Left renal cortex interstitium (tissue), 4 donors: ENCODE measurements at regions not wholly inside any gene's neighbourhood (a gene's known extent, or its start where the extent isn't known, plus 50 kb on each side); places are given as distances from the start of the nearest gene placed in this dataset.

Experiments used
- DNase-seq, 4 donors: peaks; one replicate each; pipeline ENCODE4 v3.0.0-alpha.2; 2013; ENCODE audit warnings: low read depth in 4 of 4, low spot score in 2 of 4, missing footprints in 1 of 4

DNA sequence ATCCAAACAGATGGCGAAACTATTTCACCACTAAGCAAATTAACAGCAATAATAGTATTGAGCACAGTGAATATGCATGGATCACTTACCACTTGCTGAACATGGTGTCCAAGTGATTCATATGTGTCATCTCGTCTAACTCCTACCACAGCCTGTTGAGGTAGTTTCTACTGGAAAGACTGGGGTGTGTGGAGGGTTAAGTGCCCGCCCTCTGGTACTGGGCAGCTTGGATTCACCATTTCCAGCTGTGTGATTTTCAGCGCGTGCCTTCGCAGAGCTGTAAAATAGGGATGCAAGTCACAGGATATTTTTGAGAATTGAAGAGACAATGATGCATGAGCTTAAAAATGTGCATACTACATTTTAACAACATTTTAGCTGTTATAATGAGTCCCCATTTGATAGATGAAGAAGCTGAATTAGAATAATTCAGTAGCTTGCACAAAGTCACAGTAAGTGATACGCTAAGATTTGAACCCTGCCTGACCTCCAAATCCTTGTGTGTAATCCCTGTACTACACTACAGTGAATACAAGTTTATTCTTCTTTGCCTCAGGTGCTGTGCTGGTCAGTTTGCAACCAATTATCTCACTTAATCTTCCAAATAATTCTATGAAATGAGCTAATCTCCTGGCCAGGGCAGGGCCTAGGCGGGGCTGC, 75.2 kb upstream of the SIX2 start:
- DNase-seq = no peak

DNA sequence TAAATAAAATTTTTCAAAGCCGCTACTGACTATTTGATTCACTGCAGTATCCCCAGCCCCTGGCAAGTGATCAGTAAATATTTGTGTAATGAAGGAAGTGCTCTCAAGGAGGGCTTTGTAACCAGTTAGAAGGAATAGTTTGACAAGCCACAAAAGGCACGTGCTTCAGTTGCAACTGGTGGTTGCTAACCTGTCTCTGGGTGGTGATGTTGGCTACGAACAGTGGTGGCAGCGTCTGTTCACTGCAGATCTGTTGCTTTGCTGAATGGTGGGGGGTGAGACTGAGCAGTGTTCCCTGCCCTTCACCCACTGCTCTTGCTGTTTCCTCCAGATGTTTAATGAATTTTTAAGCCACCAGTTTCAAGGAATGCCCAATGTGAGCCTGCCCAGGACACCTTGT, 73.9 kb upstream of the SIX2 start:
- DNase-seq = no peak

DNA sequence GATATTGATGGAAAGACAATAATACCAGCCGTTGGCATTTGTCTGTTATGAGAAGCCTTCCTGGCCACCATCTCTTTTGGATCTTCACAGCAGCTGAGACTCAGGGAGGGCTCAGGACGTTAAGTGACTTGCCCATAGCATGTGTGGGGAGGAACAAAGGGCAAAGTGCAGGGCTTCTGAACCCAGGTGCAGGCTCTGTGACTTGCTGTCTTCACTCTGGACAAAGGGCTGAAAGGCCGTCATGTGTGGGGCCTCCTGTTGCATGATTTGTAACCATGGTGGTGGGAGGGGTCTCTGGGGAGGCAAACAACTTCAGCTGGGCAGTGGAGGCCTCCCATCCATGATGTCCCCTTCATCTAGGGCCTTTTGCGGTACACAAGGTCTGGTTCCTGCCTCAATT, 65.5 kb upstream of the SIX2 start:
- DNase-seq = no peak

DNA sequence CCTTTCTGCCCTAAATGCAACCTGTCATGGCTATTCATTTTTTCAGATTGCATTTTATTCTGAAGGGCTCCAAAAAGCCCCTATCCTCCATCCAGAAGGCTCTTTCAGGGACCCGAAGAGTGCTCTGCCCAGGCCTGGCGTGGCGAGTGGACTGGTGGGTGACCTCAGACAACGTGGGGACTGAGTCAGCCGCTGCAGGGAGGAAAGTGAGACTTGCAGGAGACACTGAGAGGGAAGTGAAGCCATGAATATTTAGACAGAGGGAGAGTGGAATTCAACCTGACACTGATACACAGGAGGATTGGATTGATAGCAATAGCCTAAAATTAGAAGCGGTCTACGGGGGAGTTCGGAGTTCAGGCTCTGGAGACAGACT, 63.6 kb upstream of the SIX2 start:
- no peak for DNase-seq

DNA sequence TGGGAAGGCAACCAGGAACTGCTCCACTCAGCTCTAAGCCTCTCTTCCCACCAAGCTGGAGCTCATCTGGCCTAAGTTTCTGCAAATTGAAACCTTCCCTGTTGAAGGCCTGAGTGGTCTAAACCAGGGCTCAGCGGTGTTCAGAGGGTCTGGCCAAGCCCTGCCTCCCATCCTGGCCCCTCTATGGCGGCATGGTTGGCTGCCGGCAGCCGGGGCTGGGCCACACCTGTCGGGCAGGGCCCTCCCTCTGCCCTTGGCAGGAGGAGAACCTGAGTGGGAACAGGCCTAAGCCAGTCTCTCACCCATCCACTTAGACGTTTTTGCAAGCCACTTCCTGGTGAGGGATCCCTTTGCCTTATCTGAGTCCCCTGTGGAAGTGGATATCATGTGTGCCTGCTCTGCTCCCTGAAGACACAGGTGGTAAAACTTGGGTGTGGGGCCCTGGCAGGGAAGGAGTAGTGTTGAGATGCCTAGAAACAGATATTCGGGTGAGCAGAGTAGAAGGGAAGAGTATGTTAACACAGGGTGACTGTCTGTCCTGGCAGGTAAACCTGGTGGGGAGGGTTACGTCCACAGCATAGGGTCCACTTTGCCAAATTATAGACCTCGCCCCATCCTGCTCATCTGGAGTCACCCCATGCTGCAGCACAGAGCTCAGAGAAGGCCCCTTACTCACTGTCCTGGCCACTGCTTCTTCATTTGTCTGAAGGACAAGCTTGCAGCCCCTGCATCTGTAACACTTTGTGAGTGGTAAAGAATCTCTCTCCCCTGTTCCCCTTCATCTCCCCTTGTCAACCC, 63.0 kb upstream of the SIX2 start:
- no peak for DNase-seq

DNA sequence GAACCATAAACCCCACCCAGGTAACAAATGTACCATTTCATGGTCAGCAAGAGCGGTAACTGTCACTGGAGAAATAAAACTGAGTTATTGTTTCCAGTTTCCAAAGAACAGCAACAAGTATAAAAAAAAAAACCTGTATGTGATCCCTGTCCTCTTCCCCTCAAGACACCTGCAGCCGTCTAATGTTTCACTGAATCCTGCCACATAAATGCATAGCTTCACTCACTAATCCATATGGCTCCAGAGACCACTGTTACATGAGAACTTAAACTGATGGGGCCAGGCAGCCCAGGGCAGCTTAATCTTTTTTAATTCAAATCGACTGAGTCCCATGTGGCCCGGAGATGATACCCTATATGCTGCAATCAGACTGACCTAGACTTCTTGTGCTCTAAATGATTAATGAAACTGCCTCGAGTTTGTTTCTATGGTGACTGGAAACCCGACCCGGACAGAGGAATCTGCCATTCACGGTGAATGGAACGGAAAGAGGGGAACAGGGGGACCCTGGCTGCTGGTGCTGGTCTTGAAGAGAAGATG, 60.9 kb upstream of the SIX2 start:
- peak in 3 of 4 donors; percentile 71 to 82 (median 76) for DNase-seq

DNA sequence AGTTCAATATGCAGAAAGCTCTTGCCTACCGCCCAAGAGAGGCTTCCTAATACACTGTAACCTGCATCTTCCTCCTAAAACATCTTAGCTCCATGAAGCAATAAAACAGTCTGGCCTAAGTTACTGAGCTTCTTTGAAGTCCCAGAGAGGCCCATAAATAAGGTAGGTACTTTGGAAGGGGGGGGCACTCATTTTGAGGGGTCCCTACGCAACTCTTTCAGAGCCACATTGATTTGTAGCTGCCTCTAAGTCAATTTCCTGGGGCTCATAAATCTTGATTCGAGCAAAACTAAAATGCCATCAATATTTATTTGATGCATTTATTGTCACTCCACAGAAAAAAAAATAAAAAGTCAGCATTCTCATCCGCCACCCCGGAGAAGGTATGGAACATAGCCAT, 60.4 kb upstream of the SIX2 start:
- no peak for DNase-seq

DNA sequence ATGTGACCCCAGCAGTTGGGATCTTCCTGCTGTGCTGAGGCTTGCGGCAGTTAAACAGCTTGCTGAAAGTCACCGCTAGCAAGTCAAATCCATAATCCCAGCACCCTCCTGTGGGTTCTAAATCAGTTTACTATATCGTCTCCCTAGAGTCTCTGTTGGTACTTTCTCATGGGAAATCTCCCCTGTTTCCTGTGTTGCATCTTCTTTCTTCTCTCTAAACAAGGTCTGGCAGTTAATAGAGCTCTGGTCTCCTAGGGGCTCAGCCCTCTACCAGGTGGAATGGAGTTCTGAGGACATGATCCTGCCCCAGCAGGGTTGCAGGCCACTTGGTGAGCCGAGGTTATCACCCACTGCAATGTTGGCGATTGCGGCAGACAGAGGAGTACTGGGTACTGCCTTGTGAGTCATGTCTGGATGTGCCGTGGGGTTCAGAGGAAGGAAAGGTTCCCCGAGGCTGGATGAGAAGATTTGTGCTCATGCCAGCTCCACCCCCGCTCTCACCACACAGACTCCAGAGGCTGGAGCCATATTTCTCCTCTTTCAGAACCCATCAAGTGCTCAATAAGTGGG, 59.4 kb upstream of the SIX2 start:
- no peak for DNase-seq

DNA sequence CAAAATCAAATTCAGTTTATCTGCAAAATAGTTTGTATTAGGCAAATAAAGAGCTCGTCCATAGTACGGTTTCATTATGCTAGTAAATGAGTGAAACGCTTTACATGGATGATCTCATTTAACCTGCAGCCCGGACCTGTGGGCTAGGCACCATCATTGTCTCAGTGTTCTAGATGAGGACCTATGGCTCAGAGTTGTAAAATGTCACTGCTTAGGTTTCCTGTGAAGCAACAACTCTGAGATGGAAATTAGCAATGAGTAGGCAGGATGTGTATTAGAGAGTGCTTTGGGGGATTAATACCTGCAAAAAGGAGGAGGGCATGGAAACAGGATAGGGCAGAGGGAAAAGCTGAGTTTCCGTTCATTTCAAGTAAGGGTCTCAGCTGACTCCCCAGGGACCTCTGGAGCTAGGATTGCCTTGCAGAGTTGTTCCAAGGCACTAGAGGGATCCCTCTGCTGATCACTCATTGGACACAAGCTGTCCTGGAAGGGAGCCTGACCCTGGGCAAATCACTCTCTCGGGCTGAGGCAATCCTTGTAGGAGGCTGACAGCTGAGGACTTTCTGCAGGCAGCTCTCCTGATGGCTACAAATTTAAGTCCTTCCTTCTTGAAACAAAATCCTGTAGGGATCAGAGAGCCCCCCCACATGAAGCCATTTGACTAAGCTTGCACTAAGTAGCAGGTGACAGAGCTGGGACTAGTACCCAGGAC, 58.8 kb upstream of the SIX2 start:
- peak in 2 of 4 donors; percentile 46 to 59 for DNase-seq
